ENCODE measurements at regions not wholly inside any gene's neighbourhood (a gene's known extent, or its start where the extent isn't known, plus 50 kb on each side); places are given as distances from the start of the nearest gene placed in this dataset.

DNA sequence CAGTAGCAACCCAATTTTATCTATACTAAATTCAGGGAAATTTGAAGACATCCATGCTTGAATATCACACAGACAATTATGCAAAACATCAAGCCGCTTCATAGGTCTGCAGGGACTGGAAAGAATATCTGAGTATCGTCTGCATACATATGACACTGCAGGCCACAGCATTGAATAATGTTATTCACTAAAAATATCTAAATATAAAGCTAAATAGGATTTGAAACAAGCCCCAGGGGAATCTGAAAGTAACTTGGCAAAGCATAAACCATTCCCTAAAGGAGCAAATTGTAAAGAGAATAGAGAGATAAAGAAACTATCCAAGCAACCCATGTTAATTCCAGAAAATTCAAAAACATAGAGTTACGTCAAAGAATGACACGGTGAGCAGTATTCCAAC is 1251.0 kb downstream of the PCDH17 start:
- intact Hi-C loops (cut with DNase I): no loop called here
- DNase-seq: no peak
- Histone ChIP-seq H3K27me3 (no peaks in the 10 kb centered on the region), H3K27ac (no peak overlapping the region), H3K36me3 (no peaks in the 10 kb centered on the region), H3K9me3 (peaks cover 0 to 2% (median 0%) of the 10 kb centered on the region in 4 donors), H3K4me3 (no peak overlapping the region), H3K4me1 (no peaks in the 10 kb centered on the region)
- WGBS, 2 donors: 80 to 82% methylated on average over 4 of the region's 4 CpGs
- TF ChIP-seq POLR2A (IDR thresholded peaks at IDR 0.05): no peak
- no peak for TF ChIP-seq EP300 (IDR thresholded peaks at IDR 0.05)
- TF ChIP-seq, protein P1, sequence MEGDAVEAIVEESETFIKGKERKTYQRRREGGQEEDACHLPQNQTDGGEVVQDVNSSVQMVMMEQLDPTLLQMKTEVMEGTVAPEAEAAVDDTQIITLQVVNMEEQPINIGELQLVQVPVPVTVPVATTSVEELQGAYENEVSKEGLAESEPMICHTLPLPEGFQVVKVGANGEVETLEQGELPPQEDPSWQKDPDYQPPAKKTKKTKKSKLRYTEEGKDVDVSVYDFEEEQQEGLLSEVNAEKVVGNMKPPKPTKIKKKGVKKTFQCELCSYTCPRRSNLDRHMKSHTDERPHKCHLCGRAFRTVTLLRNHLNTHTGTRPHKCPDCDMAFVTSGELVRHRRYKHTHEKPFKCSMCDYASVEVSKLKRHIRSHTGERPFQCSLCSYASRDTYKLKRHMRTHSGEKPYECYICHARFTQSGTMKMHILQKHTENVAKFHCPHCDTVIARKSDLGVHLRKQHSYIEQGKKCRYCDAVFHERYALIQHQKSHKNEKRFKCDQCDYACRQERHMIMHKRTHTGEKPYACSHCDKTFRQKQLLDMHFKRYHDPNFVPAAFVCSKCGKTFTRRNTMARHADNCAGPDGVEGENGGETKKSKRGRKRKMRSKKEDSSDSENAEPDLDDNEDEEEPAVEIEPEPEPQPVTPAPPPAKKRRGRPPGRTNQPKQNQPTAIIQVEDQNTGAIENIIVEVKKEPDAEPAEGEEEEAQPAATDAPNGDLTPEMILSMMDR (IDR thresholded peaks at IDR 0.05): no peak
- no peak for TF ChIP-seq POLR2AphosphoS5 (IDR thresholded peaks at IDR 0.05)

DNA sequence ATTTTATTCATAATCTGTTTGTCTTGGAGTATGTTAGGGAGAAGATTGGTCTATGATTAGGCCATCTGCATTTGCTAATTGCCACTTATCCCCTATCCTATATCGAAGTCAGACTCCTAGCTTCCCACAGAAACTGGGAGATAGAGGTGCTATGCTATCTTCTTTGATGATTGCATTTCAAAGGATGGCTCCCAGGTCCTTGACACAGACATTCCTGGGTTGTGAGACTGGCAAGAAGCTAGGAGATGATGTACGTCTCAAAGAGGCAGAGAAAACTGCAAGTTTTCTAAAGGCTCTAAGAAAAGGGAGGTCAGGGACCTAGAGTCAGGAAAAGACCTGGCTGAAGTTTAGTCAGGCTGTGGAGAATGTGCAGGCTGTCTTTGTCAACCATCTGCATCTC is 1251.9 kb downstream of the PCDH17 start:
- Histone ChIP-seq H3K36me3 (no peaks in the 10 kb centered on the region), H3K9me3 (peaks cover 0 to 2% (median 0%) of the 10 kb centered on the region in 4 donors), H3K27ac (no peak overlapping the region), H3K4me1 (no peaks in the 10 kb centered on the region), H3K27me3 (no peaks in the 10 kb centered on the region), H3K4me3 (no peak overlapping the region)
- intact Hi-C loops (cut with DNase I): no loop called here
- TF ChIP-seq POLR2A (IDR thresholded peaks at IDR 0.05): no peak
- TF ChIP-seq, protein P1 (IDR thresholded peaks at IDR 0.05): no peak
- no peak for TF ChIP-seq EP300 (IDR thresholded peaks at IDR 0.05)
- no peak for TF ChIP-seq POLR2AphosphoS5 (IDR thresholded peaks at IDR 0.05)
- DNase-seq: no peak
- WGBS, 2 donors: 56 to 75% methylated on average over 2 of the region's 2 CpGs

GRCh38 chr13:58884353-58885209 is 1253.0 kb downstream of the PCDH17 start:
- peaks cover 0 to 2% (median 0%) of the 10 kb centered on the region in 4 donors for H3K9me3 ChIP-seq
- DNase-seq: no peak
- TF ChIP-seq POLR2AphosphoS5 (IDR thresholded peaks at IDR 0.05) (no peak), POLR2A (IDR thresholded peaks at IDR 0.05) (no peak)
- TF ChIP-seq, protein P1 (IDR thresholded peaks at IDR 0.05): no peak
- H3K27ac ChIP-seq: no peak overlapping the region
- no peaks in the 10 kb centered on the region for H3K36me3 ChIP-seq
- no peak overlapping the region for H3K4me3 ChIP-seq
- H3K27me3 ChIP-seq: no peaks in the 10 kb centered on the region
- intact Hi-C loops (cut with DNase I): no loop called here
- WGBS, 2 donors: 50 to 78% methylated on average over 5 of the region's 5 CpGs
- no peaks in the 10 kb centered on the region for H3K4me1 ChIP-seq

DNA sequence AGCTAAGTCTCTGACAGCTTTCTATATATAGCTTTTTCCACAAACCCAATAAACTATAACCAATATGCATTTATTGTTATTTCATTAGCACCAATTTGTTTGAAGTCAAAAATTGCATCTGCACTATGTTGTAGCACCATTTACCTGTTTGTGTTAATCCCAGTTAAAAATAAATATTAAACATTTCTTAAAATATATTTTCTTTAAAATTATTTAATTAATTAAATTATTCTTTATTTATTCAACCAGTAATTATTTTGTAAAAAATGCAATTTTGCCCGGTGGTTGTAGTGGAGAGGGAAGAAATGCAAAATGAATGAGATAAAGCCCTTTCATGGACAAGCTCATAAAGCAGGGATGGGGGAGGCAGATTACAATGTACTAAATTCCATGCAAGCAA is 1257.9 kb downstream of the PCDH17 start:
- Histone ChIP-seq H3K9me3 (peaks cover 0 to 2% (median 0%) of the 10 kb centered on the region in 4 donors), H3K4me3 (no peak overlapping the region), H3K27me3 (no peaks in the 10 kb centered on the region), H3K4me1 (no peaks in the 10 kb centered on the region), H3K27ac (no peak overlapping the region), H3K36me3 (no peaks in the 10 kb centered on the region)
- WGBS, 2 donors: 84 to 89% methylated on average over 1 of the region's 1 CpG
- DNase-seq: no peak
- intact Hi-C loops (cut with DNase I): no loop called here
- no peak for TF ChIP-seq EP300 (IDR thresholded peaks at IDR 0.05)

- no peak overlapping the region for H3K27ac ChIP-seq
- 95% methylated on average over 1 of the region's 1 CpG for WGBS, 2 donors
- no peak overlapping the region for H3K4me3 ChIP-seq
- no peak for DNase-seq
- TF ChIP-seq EP300 (IDR thresholded peaks at IDR 0.05): no peak
- TF ChIP-seq, protein P1 (IDR thresholded peaks at IDR 0.05): no peak
- TF ChIP-seq POLR2AphosphoS5 (IDR thresholded peaks at IDR 0.05): no peak
- TF ChIP-seq POLR2A (IDR thresholded peaks at IDR 0.05): no peak
- no peaks in the 10 kb centered on the region for H3K4me1 ChIP-seq
- intact Hi-C loops (cut with DNase I): no loop called here
- no peaks in the 10 kb centered on the region for H3K36me3 ChIP-seq
- no peaks in the 10 kb centered on the region for H3K27me3 ChIP-seq
- H3K9me3 ChIP-seq: no peaks in the 10 kb centered on the region
These were observed 1261.9 kb downstream of the PCDH17 start for GRCh38 chr13:58893396-58893795.

All from sigmoid colon (tissue), 6 donors.